CD4-positive, alpha-beta memory T cell (primary cell): ENCODE measurements at regions not wholly inside any gene's neighbourhood (a gene's known extent, or its start where the extent isn't known, plus 50 kb on each side); places are given as distances from the start of the nearest gene placed in this dataset.

Source experiments
- CTCF ChIA-PET: fragments of 350-600 bp; sonication (Branson Sonifier 250); formaldehyde crosslinking; loops from one replicate; lab custom pipeline; 2021; ENCODE audit warnings: inconsistent platforms; ENCODE audit not compliant: partially characterized antibody; lab: Charles Lee
- POLR2A ChIA-PET: fragments of 350-600 bp; sonication (Branson Sonifier 250); formaldehyde crosslinking; loops from one replicate; lab custom pipeline; 2021; ENCODE audit not compliant: partially characterized antibody; lab: Charles Lee
- DNase-seq, 5 donors: peaks; one replicate each; pipeline versions ENCODE4 v3.0.0 to v3.0.0-alpha.2; 2020 to 2022; ENCODE audit warnings: mixed read lengths in 1 of 5
- H3K27ac ChIP-seq: one replicate; pipeline ENCODE4 v1.7.0; 2013; ENCODE audit warnings: low read depth, low read length
- H3K27me3 ChIP-seq: 2 replicates; pipeline ENCODE4 v1.7.0; 2013; ENCODE audit warnings: mild to moderate bottlenecking, low read length, moderate library complexity; ENCODE audit not compliant: insufficient read depth
- H3K36me3 ChIP-seq: 2 replicates; pipeline ENCODE4 v1.7.0; 2013; ENCODE audit warnings: mild to moderate bottlenecking, low read length, moderate library complexity; ENCODE audit not compliant: insufficient read depth
- H3K4me1 ChIP-seq: 2 replicates; pipeline ENCODE4 v1.7.0; 2013; ENCODE audit warnings: mild to moderate bottlenecking, low read length, moderate library complexity; ENCODE audit not compliant: insufficient read depth
- H3K4me3 ChIP-seq, 2 donors: one replicate each; pipeline ENCODE4 v1.7.0; 2013; ENCODE audit warnings: low read length in 2 of 2, mild to moderate bottlenecking in 1 of 2
- H3K9me3 ChIP-seq, 2 donors: one replicate each; pipeline ENCODE4 v1.7.0; 2013; ENCODE audit warnings: low read length in 2 of 2, control low read depth in 1 of 2; ENCODE audit not compliant: control insufficient read depth in 1 of 2
- H3K27ac Mint-ChIP-seq, 7 donors: one replicate each; pipeline ENCODE4 v1.8.0; 2020 to 2021; ENCODE audit warnings: mixed read lengths in 7 of 7, mild to moderate bottlenecking in 6 of 7, inconsistent platforms in 3 of 7, moderate library complexity in 3 of 7
- H3K27me3 Mint-ChIP-seq, 2 donors: one replicate each; pipeline ENCODE4 v1.8.0; 2020 to 2021; ENCODE audit warnings: mixed read lengths in 2 of 2
- H3K36me3 Mint-ChIP-seq, 2 donors: one replicate each; pipeline ENCODE4 v1.8.0; 2020 to 2021; ENCODE audit warnings: mixed read lengths in 2 of 2, inconsistent platforms in 1 of 2, mild to moderate bottlenecking in 1 of 2
- H3K4me1 Mint-ChIP-seq, 4 donors: one replicate each; pipeline ENCODE4 v1.8.0; 2020 to 2021; ENCODE audit warnings: mixed read lengths in 4 of 4, mild to moderate bottlenecking in 1 of 4
- H3K4me3 Mint-ChIP-seq, 8 donors: one replicate each; pipeline ENCODE4 v1.8.0; 2020 to 2021; ENCODE audit warnings: mixed read lengths in 8 of 8, mild to moderate bottlenecking in 7 of 8, moderate library complexity in 6 of 8, inconsistent platforms in 3 of 8
- H3K9me3 Mint-ChIP-seq, 8 donors: one replicate each; pipeline ENCODE4 v1.8.0; 2020 to 2021; ENCODE audit warnings: mixed read lengths in 8 of 8, mild to moderate bottlenecking in 5 of 8, inconsistent platforms in 3 of 8, moderate library complexity in 1 of 8
- intact Hi-C: fragments of 100-400 bp; cut with micrococcal nuclease; formaldehyde crosslinking; loops from one replicate; pipeline ENCODE4 v1.15.1; 2023

- no peak for DNase-seq
- no peaks in the 10 kb centered on the region for H3K36me3 ChIP-seq
- H3K27ac ChIP-seq = no peak overlapping the region
- no peaks in the 10 kb centered on the region for H3K4me1 Mint-ChIP-seq
- H3K4me3 ChIP-seq = no peak overlapping the region
- POLR2A ChIA-PET = no interaction called here
- H3K27me3 Mint-ChIP-seq = no peaks in the 10 kb centered on the region
- no peaks in the 10 kb centered on the region for H3K27me3 ChIP-seq
- peaks cover 0 to 9% (median 5%) of the 10 kb centered on the region in 8 donors for H3K9me3 Mint-ChIP-seq
- H3K4me1 ChIP-seq = no peaks in the 10 kb centered on the region
- H3K27ac Mint-ChIP-seq = no peak overlapping the region
- H3K36me3 Mint-ChIP-seq = no peaks in the 10 kb centered on the region
- no peaks in the 10 kb centered on the region for H3K9me3 ChIP-seq
- intact Hi-C loops = no loop called here
- CTCF ChIA-PET = no interaction called here
- H3K4me3 Mint-ChIP-seq = no peak overlapping the region
Observed at GRCh38 chr2:192467953-192468660, 273.4 kb upstream of the TMEFF2 start.

GRCh38 chr2:192465141-192465540 is 270.4 kb upstream of the TMEFF2 start:
- H3K27ac ChIP-seq = no peak overlapping the region
- no peaks in the 10 kb centered on the region for H3K4me1 Mint-ChIP-seq
- no peak overlapping the region for H3K4me3 ChIP-seq
- POLR2A ChIA-PET = no interaction called here
- H3K27me3 ChIP-seq = no peaks in the 10 kb centered on the region
- no peaks in the 10 kb centered on the region for H3K9me3 ChIP-seq
- no peaks in the 10 kb centered on the region for H3K36me3 Mint-ChIP-seq
- no peaks in the 10 kb centered on the region for H3K36me3 ChIP-seq
- H3K9me3 Mint-ChIP-seq = no peaks in the 10 kb centered on the region
- DNase-seq = no peak
- H3K27me3 Mint-ChIP-seq = no peaks in the 10 kb centered on the region
- intact Hi-C loops = no loop called here
- CTCF ChIA-PET = no interaction called here
- H3K27ac Mint-ChIP-seq = no peak overlapping the region
- H3K4me3 Mint-ChIP-seq = no peak overlapping the region
- H3K4me1 ChIP-seq = no peaks in the 10 kb centered on the region

GRCh38 chr2:192459422-192459821 is 264.7 kb upstream of the TMEFF2 start:
- no peaks in the 10 kb centered on the region for H3K27me3 ChIP-seq
- Mint-ChIP-seq H3K27ac (no peak overlapping the region), H3K9me3 (no peaks in the 10 kb centered on the region), H3K4me1 (no peaks in the 10 kb centered on the region), H3K36me3 (no peaks in the 10 kb centered on the region), H3K4me3 (no peak overlapping the region), H3K27me3 (no peaks in the 10 kb centered on the region)
- POLR2A ChIA-PET = no interaction called here
- H3K9me3 ChIP-seq = no peaks in the 10 kb centered on the region
- no peak for DNase-seq
- no peaks in the 10 kb centered on the region for H3K36me3 ChIP-seq
- CTCF ChIA-PET = no interaction called here
- H3K4me3 ChIP-seq = no peak overlapping the region
- H3K27ac ChIP-seq = no peak overlapping the region
- intact Hi-C loops = no loop called here
- no peaks in the 10 kb centered on the region for H3K4me1 ChIP-seq

- Mint-ChIP-seq H3K36me3 (no peaks in the 10 kb centered on the region), H3K4me3 (no peak overlapping the region), H3K4me1 (no peaks in the 10 kb centered on the region), H3K27me3 (no peaks in the 10 kb centered on the region), H3K27ac (no peak overlapping the region), H3K9me3 (peaks cover 0 to 5% (median 0%) of the 10 kb centered on the region in 8 donors)
- H3K4me1 ChIP-seq = no peaks in the 10 kb centered on the region
- no peak for DNase-seq
- no peaks in the 10 kb centered on the region for H3K27me3 ChIP-seq
- no peak overlapping the region for H3K27ac ChIP-seq
- CTCF ChIA-PET = no interaction called here
- H3K9me3 ChIP-seq = no peaks in the 10 kb centered on the region
- no peak overlapping the region for H3K4me3 ChIP-seq
- intact Hi-C loops = no loop called here
- no peaks in the 10 kb centered on the region for H3K36me3 ChIP-seq
- POLR2A ChIA-PET = no interaction called here
Observed at GRCh38 chr2:192448881-192449280, 254.1 kb upstream of the TMEFF2 start.

- no peak overlapping the region for H3K27ac Mint-ChIP-seq
- CTCF ChIA-PET = no interaction called here
- Histone ChIP-seq H3K27me3 (no peaks in the 10 kb centered on the region), H3K9me3 (no peaks in the 10 kb centered on the region), H3K36me3 (no peaks in the 10 kb centered on the region), H3K4me1 (no peaks in the 10 kb centered on the region), H3K4me3 (no peak overlapping the region), H3K27ac (no peak overlapping the region)
- POLR2A ChIA-PET = no interaction called here
- intact Hi-C loops = no loop called here
- DNase-seq = no peak
- no peaks in the 10 kb centered on the region for H3K4me1 Mint-ChIP-seq
- no peaks in the 10 kb centered on the region for H3K27me3 Mint-ChIP-seq
- peaks cover 0 to 5% (median 0%) of the 10 kb centered on the region in 8 donors for H3K9me3 Mint-ChIP-seq
- no peaks in the 10 kb centered on the region for H3K36me3 Mint-ChIP-seq
- H3K4me3 Mint-ChIP-seq = no peak overlapping the region
Observed at GRCh38 chr2:192444286-192444838, 249.6 kb upstream of the TMEFF2 start.

GRCh38 chr2:192443831-192444230 is 249.1 kb upstream of the TMEFF2 start:
- Mint-ChIP-seq H3K36me3 (no peaks in the 10 kb centered on the region), H3K9me3 (peaks cover 0 to 5% (median 0%) of the 10 kb centered on the region in 8 donors), H3K4me3 (no peak overlapping the region), H3K27me3 (no peaks in the 10 kb centered on the region), H3K4me1 (no peaks in the 10 kb centered on the region), H3K27ac (no peak overlapping the region)
- Histone ChIP-seq H3K9me3 (no peaks in the 10 kb centered on the region), H3K4me3 (no peak overlapping the region), H3K36me3 (no peaks in the 10 kb centered on the region), H3K27me3 (no peaks in the 10 kb centered on the region), H3K4me1 (no peaks in the 10 kb centered on the region), H3K27ac (no peak overlapping the region)
- ChIA-PET POLR2A (no interaction called here), CTCF (no interaction called here)
- intact Hi-C loops = no loop called here
- DNase-seq = no peak

- CTCF ChIA-PET = no interaction called here
- Mint-ChIP-seq H3K9me3 (no peaks in the 10 kb centered on the region), H3K27ac (no peak overlapping the region), H3K36me3 (no peaks in the 10 kb centered on the region), H3K27me3 (no peaks in the 10 kb centered on the region), H3K4me1 (no peaks in the 10 kb centered on the region), H3K4me3 (no peak overlapping the region)
- no peaks in the 10 kb centered on the region for H3K4me1 ChIP-seq
- no peak for DNase-seq
- POLR2A ChIA-PET = no interaction called here
- no peaks in the 10 kb centered on the region for H3K9me3 ChIP-seq
- H3K4me3 ChIP-seq = no peak overlapping the region
- intact Hi-C loops = no loop called here
- H3K27ac ChIP-seq = no peak overlapping the region
- no peaks in the 10 kb centered on the region for H3K36me3 ChIP-seq
- no peaks in the 10 kb centered on the region for H3K27me3 ChIP-seq
Observed at GRCh38 chr2:192438239-192438638, 243.5 kb upstream of the TMEFF2 start.
